GM12878 (cell line): ENCODE measurements at regions not wholly inside any gene's neighbourhood (a gene's known extent, or its start where the extent isn't known, plus 50 kb on each side); places are given as distances from the start of the nearest gene placed in this dataset.

Experiments
- ESRRA ChIP-seq: IDR thresholded peaks from 2 replicates; pipeline ENCODE4 v1.6.1; 2012; ENCODE audit warnings: mild to moderate bottlenecking, low read length, improper control_type of control experiment
- FOXM1 ChIP-seq: IDR thresholded peaks from 2 replicates; pipeline ENCODE4 v1.6.1; 2012; ENCODE audit warnings: low read depth, mild to moderate bottlenecking, inconsistent platforms, low read length, moderate library complexity
- RB1 ChIP-seq: fragments of 450-650 bp; formaldehyde crosslinking; IDR thresholded peaks from 2 replicates; pipeline ENCODE4 v1.6.1; 2017; ENCODE audit warnings: mild to moderate bottlenecking, borderline replicate concordance
- SMAD5 ChIP-seq: IDR thresholded peaks from 2 replicates; pipeline ENCODE4 v1.6.1; 2016; ENCODE audit warnings: antibody characterized with exemption, low read depth
- ZNF384 ChIP-seq: IDR thresholded peaks from 2 replicates; pipeline ENCODE4 v1.6.1; 2012; ENCODE audit warnings: low read depth, mild to moderate bottlenecking, low read length, improper control_type of control experiment, borderline replicate concordance
- ZZZ3 ChIP-seq: IDR thresholded peaks from 2 replicates; pipeline ENCODE4 v1.6.1; 2011; ENCODE audit warnings: low read depth; ENCODE audit not compliant: control insufficient read depth, insufficient read length
- TF ChIP-seq, protein P1 (sequence below), 3 experiments: IDR thresholded peaks in 2 of 3; conservative IDR thresholded peaks in 1 of 3; 2 replicates each; pipeline ENCODE4 v1.5.1; 2011; ENCODE audit warnings: low read depth in 3 of 3, low read length in 3 of 3, mild to moderate bottlenecking in 3 of 3, control low read depth in 2 of 3, moderate library complexity in 2 of 3, inconsistent platforms in 1 of 3, mixed read lengths in 1 of 3; ENCODE audit not compliant: control insufficient read depth in 2 of 3, insufficient read depth in 1 of 3; ENCODE audit errors: extremely low read depth in 1 of 3
- TF ChIP-seq, protein P2 (sequence below): fragments of 450-650 bp; IDR thresholded peaks from 2 replicates; pipeline ENCODE4 v1.6.1; 2018; ENCODE audit warnings: mild to moderate bottlenecking, low read depth, moderate library complexity; ENCODE audit not compliant: partially characterized antibody

DNA sequence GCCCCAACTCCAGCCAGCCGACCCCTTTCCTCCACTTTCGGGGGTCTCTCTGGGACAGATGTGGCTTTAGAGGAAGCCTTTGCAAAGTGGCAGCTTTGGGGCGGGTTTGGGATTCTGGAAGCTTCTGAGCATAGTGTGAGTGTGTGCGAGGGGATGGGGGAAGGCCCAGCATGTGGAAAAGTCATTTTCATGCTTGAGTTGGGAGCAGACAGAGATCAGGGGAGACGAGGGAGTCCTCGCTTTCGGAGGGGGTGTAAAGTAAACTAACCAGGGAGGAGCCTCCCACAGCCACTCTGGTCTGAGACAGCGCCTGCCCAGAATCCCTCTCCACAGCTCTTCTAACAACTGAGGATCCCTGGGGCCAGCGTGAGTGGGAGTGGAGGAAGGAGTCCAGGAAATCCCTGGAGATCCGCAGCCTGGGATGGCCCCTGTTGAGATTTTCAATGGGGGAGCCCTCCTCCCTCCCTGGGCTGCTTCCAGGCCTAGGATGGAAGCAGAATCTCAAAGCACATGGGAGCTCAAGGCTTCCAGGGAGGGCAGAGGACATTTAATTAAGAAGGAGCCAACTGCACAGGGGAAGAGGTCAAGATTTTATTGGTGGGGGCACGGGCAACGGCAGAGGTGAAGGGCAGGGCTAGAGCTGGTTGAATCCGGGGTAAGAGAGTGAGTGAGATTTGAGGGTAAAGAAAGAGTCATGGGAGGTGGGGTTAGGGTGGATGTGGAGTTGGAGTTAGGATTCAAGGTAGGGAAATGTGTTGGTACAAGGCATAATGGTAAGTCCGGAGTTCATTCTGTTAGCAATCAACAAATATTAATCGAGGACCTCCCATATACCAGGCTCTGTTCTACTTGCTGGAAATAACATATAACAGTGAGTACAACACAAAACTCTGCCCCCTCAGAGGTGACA lies 102.3 kb upstream of the FOXP4 start (continued):
- TF ChIP-seq, protein P1, sequence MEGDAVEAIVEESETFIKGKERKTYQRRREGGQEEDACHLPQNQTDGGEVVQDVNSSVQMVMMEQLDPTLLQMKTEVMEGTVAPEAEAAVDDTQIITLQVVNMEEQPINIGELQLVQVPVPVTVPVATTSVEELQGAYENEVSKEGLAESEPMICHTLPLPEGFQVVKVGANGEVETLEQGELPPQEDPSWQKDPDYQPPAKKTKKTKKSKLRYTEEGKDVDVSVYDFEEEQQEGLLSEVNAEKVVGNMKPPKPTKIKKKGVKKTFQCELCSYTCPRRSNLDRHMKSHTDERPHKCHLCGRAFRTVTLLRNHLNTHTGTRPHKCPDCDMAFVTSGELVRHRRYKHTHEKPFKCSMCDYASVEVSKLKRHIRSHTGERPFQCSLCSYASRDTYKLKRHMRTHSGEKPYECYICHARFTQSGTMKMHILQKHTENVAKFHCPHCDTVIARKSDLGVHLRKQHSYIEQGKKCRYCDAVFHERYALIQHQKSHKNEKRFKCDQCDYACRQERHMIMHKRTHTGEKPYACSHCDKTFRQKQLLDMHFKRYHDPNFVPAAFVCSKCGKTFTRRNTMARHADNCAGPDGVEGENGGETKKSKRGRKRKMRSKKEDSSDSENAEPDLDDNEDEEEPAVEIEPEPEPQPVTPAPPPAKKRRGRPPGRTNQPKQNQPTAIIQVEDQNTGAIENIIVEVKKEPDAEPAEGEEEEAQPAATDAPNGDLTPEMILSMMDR (IDR thresholded peaks at IDR 0.05 in 2 of 3, conservative IDR thresholded peaks at IDR 0.05 in 1 of 3; ENCODE audit: control insufficient read depth in 2 of 3, extremely low read depth in 1 of 3, insufficient read depth in 1 of 3, low read depth in 3 of 3, low read length in 3 of 3): no peak
- TF ChIP-seq SMAD5: no peak
- no peak for TF ChIP-seq ZNF384
- TF ChIP-seq ZZZ3: no peak
- no peak for TF ChIP-seq RB1
- TF ChIP-seq FOXM1: no peak
- TF ChIP-seq ESRRA: no peak
- TF ChIP-seq, protein P2, sequence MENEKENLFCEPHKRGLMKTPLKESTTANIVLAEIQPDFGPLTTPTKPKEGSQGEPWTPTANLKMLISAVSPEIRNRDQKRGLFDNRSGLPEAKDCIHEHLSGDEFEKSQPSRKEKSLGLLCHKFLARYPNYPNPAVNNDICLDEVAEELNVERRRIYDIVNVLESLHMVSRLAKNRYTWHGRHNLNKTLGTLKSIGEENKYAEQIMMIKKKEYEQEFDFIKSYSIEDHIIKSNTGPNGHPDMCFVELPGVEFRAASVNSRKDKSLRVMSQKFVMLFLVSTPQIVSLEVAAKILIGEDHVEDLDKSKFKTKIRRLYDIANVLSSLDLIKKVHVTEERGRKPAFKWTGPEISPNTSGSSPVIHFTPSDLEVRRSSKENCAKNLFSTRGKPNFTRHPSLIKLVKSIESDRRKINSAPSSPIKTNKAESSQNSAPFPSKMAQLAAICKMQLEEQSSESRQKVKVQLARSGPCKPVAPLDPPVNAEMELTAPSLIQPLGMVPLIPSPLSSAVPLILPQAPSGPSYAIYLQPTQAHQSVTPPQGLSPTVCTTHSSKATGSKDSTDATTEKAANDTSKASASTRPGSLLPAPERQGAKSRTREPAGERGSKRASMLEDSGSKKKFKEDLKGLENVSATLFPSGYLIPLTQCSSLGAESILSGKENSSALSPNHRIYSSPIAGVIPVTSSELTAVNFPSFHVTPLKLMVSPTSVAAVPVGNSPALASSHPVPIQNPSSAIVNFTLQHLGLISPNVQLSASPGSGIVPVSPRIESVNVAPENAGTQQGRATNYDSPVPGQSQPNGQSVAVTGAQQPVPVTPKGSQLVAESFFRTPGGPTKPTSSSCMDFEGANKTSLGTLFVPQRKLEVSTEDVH: no peak
- TF ChIP-seq, all 136 proteins: peak for 0
